Mammary epithelial cell (primary cell): ENCODE measurements at regions not wholly inside any gene's neighbourhood (a gene's known extent, or its start where the extent isn't known, plus 50 kb on each side); places are given as distances from the start of the nearest gene placed in this dataset.

Experiments used
- EZH2 ChIP-seq: IDR thresholded peaks from 2 replicates; pipeline ENCODE4 v1.6.1; 2012; ENCODE audit warnings: low read length, inconsistent platforms, borderline replicate concordance
- TF ChIP-seq, protein P1 (sequence below), 2 donors: IDR thresholded peaks in 1 of 2; conservative IDR thresholded peaks in 1 of 2; 2 replicates each; pipeline ENCODE4 v1.5.1; 2011 to 2012; ENCODE audit warnings: inconsistent platforms in 2 of 2, low read length in 2 of 2, mild to moderate bottlenecking in 2 of 2, control low read depth in 1 of 2, low read depth in 1 of 2; ENCODE audit not compliant: insufficient read depth in 1 of 2; ENCODE audit errors: extremely low read depth in 1 of 2

DNA sequence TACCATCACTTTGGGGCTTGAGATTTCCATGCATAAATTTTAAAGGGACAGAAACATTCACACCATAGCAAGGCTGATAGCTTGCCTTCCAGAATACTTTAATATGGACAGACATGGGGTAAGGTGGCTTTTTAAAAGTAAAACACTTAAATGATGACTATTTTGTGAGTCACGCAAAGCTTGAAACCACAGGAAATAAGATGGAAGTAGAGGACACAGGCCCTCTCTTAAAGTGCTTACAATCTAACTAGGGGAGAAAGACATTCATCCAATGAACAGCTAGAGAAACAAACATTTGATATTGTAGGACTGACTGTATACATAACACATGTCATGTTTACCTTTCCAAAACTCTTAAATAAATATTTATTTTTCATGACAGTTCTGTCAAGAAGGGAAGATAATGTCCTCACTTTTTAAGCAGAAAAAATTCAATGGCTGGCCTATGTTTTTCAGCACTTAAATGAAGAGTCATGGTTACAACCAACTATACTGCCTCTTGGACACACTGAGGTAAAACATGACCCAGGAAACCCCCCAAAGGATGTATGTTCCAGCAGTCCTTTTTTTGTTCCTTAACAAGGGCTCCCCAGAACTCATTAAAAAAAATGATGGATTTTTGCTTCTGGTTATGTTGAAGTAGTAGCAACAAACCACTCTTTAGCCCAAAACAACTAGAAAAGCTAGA, 120.0 kb upstream of the RBMS1 start:
- TF ChIP-seq, protein P1, sequence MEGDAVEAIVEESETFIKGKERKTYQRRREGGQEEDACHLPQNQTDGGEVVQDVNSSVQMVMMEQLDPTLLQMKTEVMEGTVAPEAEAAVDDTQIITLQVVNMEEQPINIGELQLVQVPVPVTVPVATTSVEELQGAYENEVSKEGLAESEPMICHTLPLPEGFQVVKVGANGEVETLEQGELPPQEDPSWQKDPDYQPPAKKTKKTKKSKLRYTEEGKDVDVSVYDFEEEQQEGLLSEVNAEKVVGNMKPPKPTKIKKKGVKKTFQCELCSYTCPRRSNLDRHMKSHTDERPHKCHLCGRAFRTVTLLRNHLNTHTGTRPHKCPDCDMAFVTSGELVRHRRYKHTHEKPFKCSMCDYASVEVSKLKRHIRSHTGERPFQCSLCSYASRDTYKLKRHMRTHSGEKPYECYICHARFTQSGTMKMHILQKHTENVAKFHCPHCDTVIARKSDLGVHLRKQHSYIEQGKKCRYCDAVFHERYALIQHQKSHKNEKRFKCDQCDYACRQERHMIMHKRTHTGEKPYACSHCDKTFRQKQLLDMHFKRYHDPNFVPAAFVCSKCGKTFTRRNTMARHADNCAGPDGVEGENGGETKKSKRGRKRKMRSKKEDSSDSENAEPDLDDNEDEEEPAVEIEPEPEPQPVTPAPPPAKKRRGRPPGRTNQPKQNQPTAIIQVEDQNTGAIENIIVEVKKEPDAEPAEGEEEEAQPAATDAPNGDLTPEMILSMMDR (conservative IDR thresholded peaks at IDR 0.05 in 1 of 2, IDR thresholded peaks at IDR 0.05 in 1 of 2; ENCODE audit: extremely low read depth in 1 of 2, insufficient read depth in 1 of 2, low read depth in 1 of 2, low read length in 2 of 2), result no peak
- TF ChIP-seq EZH2, result no peak
